ENCODE measurements at regions not wholly inside any gene's neighbourhood (a gene's known extent, or its start where the extent isn't known, plus 50 kb on each side); places are given as distances from the start of the nearest gene placed in this dataset.

DNA sequence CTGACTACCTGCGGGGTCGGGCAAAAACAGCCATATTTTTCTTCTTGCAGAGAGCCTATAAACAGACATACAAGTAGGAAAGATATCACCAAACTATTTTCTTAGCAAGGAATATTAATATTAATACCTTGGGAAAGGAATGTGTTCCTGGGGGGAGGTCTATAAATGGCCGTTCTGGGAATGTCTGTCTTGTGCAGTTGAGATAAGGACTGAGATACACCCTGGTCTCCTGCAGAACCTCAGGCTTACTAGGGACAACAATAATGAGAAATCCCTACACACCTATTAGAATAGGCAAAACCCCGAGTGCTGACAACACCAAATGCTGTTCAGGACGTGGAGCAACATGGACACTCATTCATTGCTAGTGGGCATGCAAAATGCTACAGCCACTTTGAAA is 297.2 kb downstream of the DRD1 start:
- no peak for TF ChIP-seq CTCF (conservative IDR thresholded peaks at IDR 0.05)
- H3K27ac Mint-ChIP-seq, result no peak overlapping the region
- no peaks in the 10 kb centered on the region for H3K9me3 Mint-ChIP-seq

GRCh38 chr5:175141421-175141820 is 302.6 kb downstream of the DRD1 start:
- Mint-ChIP-seq H3K4me1 (ENCODE audit: unreplicated experiment) (peaks cover 13% of the 10 kb centered on the region), H3K27ac (no peak overlapping the region), H3K27me3 (no peaks in the 10 kb centered on the region), H3K36me3 (no peaks in the 10 kb centered on the region), H3K4me3 (no peak overlapping the region), H3K9me3 (peaks cover 8% of the 10 kb centered on the region)
- no peak for TF ChIP-seq CTCF (conservative IDR thresholded peaks at IDR 0.05)
- no peak for DNase-seq (ENCODE audit: extremely low spot score, unreplicated experiment)

More for the DNA sequence above, 297.2 kb downstream of the DRD1 start:
- Mint-ChIP-seq H3K4me1 (ENCODE audit: unreplicated experiment) (no peaks in the 10 kb centered on the region), H3K4me3 (no peak overlapping the region), H3K27me3 (no peaks in the 10 kb centered on the region), H3K36me3 (no peaks in the 10 kb centered on the region)
- DNase-seq (ENCODE audit: extremely low spot score, unreplicated experiment), result no peak

GRCh38 chr5:175133185-175133584 is 310.8 kb downstream of the DRD1 start:
- DNase-seq (ENCODE audit: extremely low spot score, unreplicated experiment), result no peak
- TF ChIP-seq CTCF (conservative IDR thresholded peaks at IDR 0.05), result no peak
- no peak overlapping the region for H3K4me3 Mint-ChIP-seq
- H3K4me1 Mint-ChIP-seq (ENCODE audit: unreplicated experiment), result no peaks in the 10 kb centered on the region
- peaks cover 4% of the 10 kb centered on the region for H3K9me3 Mint-ChIP-seq
- peaks cover 19% of the 10 kb centered on the region for H3K27me3 Mint-ChIP-seq
- H3K36me3 Mint-ChIP-seq, result peaks cover 3% of the 10 kb centered on the region
- H3K27ac Mint-ChIP-seq, result no peak overlapping the region

DNA sequence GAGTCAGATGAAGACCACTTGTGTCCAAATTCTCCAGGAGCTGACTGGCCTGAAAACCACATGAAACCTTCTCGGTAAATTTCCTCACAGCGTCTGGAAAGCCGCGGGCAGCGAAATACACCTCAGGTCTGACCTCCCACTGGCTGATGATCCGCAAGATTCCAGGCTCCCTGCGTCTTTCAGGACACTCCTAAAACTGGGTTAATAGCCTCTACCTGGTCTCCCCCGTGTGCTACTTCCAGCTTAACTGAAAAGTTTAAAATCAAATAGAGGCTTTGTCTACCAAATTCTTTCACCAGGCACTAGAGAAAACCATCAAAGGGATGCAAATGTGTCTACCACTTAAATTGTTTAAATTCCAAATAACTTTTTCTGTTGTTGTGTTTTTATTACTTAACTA is 312.6 kb downstream of the DRD1 start:
- peaks cover 3% of the 10 kb centered on the region for H3K36me3 Mint-ChIP-seq
- peaks cover 8% of the 10 kb centered on the region for H3K9me3 Mint-ChIP-seq
- TF ChIP-seq CTCF (conservative IDR thresholded peaks at IDR 0.05), result no peak
- DNase-seq (ENCODE audit: extremely low spot score, unreplicated experiment), result no peak
- H3K4me3 Mint-ChIP-seq, result no peak overlapping the region
- H3K4me1 Mint-ChIP-seq (ENCODE audit: unreplicated experiment), result no peaks in the 10 kb centered on the region
- H3K27ac Mint-ChIP-seq, result no peak overlapping the region
- H3K27me3 Mint-ChIP-seq, result peaks cover 19% of the 10 kb centered on the region

DNA sequence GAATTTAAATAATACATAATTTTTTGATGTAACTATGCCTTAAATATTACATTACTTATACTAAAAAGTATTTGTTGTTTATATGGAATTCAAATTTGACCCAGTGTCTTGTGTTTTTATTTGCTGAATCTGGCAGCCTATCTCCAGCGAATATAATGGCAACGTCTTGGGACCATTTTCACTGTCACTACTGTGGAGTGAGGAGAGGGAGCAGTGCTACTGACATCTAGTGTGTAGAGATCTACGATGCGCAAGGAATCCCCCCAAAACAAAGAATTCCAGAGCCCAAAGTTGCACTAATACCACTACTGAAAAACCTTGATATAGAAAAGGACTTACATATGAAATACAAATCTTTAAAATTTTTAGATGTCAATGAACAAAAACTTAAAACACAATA is 314.4 kb downstream of the DRD1 start:
- Mint-ChIP-seq H3K27me3 (peaks cover 19% of the 10 kb centered on the region), H3K4me3 (no peak overlapping the region), H3K4me1 (ENCODE audit: unreplicated experiment) (no peaks in the 10 kb centered on the region), H3K9me3 (peaks cover 4% of the 10 kb centered on the region), H3K27ac (no peak overlapping the region), H3K36me3 (peaks cover 3% of the 10 kb centered on the region)
- DNase-seq (ENCODE audit: extremely low spot score, unreplicated experiment), result no peak
- no peak for TF ChIP-seq CTCF (conservative IDR thresholded peaks at IDR 0.05)

DNA sequence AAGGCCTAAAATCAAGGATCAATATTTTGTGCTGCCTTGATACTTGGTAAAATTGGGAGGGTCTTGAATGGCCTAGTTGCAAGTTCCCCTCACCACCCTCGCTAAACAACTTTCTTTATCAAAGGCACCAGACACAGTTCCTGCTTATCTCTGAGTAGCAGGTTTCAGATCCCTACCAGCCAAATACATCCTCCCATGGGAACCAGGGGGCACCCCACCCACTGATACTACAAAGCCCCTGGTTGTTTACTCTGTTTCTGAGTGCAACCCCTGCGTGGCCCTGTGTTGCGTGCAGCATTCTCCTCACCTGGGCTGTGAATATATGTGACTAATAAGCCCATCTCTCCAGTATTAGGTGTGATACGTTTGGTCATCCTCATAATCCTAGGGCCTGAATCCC is 314.9 kb downstream of the DRD1 start:
- no peak overlapping the region for H3K27ac Mint-ChIP-seq
- no peak overlapping the region for H3K4me3 Mint-ChIP-seq
- peaks cover 4% of the 10 kb centered on the region for H3K9me3 Mint-ChIP-seq
- no peaks in the 10 kb centered on the region for H3K4me1 Mint-ChIP-seq (ENCODE audit: unreplicated experiment)
- TF ChIP-seq CTCF (conservative IDR thresholded peaks at IDR 0.05), result no peak
- no peak for DNase-seq (ENCODE audit: extremely low spot score, unreplicated experiment)
- H3K27me3 Mint-ChIP-seq, result peaks cover 19% of the 10 kb centered on the region
- peaks cover 3% of the 10 kb centered on the region for H3K36me3 Mint-ChIP-seq

All from type B pancreatic cell (in vitro differentiated cells).